OCI-LY7 (cell line): ENCODE measurements at regions not wholly inside any gene's neighbourhood (a gene's known extent, or its start where the extent isn't known, plus 50 kb on each side); places are given as distances from the start of the nearest gene placed in this dataset.

Experiments
- BruUV-seq: library from RNA; stranded (reverse); fragments of 400-500 nt; replicated peaks from 2 replicates; lab custom pipeline; 2021; lab: Mats Ljungman, UMichigan
- CTCF ChIA-PET: fragments of 300-600 bp; sonication (Branson Sonifier 250); formaldehyde crosslinking; loops from one replicate; lab custom pipeline; 2022; ENCODE audit warnings: antibody characterized with exemption; ENCODE audit not compliant: unreplicated experiment; lab: Charles Lee
- POLR2A ChIA-PET: fragments of 300-600 bp; sonication (Branson Sonifier 250); formaldehyde crosslinking; loops from one replicate; lab custom pipeline; 2022; ENCODE audit warnings: antibody characterized with exemption; lab: Charles Lee
- DNase-seq: peaks from one replicate; pipeline ENCODE4 v3.0.0-alpha.2; 2015; ENCODE audit warnings: low spot score
- H2AFZ ChIP-seq: fragments of 200-600 bp; sonication (generic), shearing (Covaris generic); 2 replicates; pipeline ENCODE4 v1.6.1; 2014; ENCODE audit warnings: mild to moderate bottlenecking, antibody characterized with exemption, low read length, moderate library complexity
- H3K27ac ChIP-seq: fragments of 200-600 bp; sonication (generic); 2 replicates; pipeline ENCODE4 v1.5.1; 2014; ENCODE audit warnings: mixed run types, low read depth, mild to moderate bottlenecking, moderate library complexity, low read length, inconsistent platforms; ENCODE audit not compliant: poor library complexity, severe bottlenecking
- H3K36me3 ChIP-seq: fragments of 200-600 bp; sonication (generic); 2 replicates; pipeline ENCODE4 v1.6.1; 2014; ENCODE audit warnings: mild to moderate bottlenecking, antibody characterized with exemption, low read length, moderate library complexity, mixed read lengths; ENCODE audit not compliant: insufficient read depth
- H3K4me1 ChIP-seq: fragments of 200-600 bp; sonication (generic); 2 replicates; pipeline ENCODE4 v1.5.1; 2014; ENCODE audit warnings: mild to moderate bottlenecking, low read length; ENCODE audit not compliant: insufficient read depth, poor library complexity, severe bottlenecking
- H3K4me2 ChIP-seq: fragments of 200-600 bp; sonication (generic); 2 replicates; pipeline ENCODE4 v1.6.1; 2014; ENCODE audit warnings: mild to moderate bottlenecking, low read length
- H3K4me3 ChIP-seq: fragments of 200-600 bp; sonication (generic); 2 replicates; pipeline ENCODE4 v1.5.1; 2014; ENCODE audit warnings: mild to moderate bottlenecking, low read depth, low read length; ENCODE audit not compliant: poor library complexity, severe bottlenecking
- H3K79me2 ChIP-seq: fragments of 200-600 bp; sonication (generic); 2 replicates; pipeline ENCODE4 v1.6.1; 2016; ENCODE audit warnings: low read depth, mild to moderate bottlenecking, low read length, moderate library complexity, mixed read lengths; ENCODE audit not compliant: insufficient read depth
- H3K9me2 ChIP-seq: fragments of 200-600 bp; sonication (generic); 2 replicates; pipeline ENCODE4 v1.6.1; 2016; ENCODE audit warnings: mild to moderate bottlenecking, low read length, mixed read lengths; ENCODE audit not compliant: insufficient read depth
- H3K9me3 ChIP-seq: fragments of 200-600 bp; sonication (generic); 2 replicates; pipeline ENCODE4 v1.6.1; 2014; ENCODE audit warnings: mild to moderate bottlenecking, mixed run types, low read length, mixed read lengths
- H4K20me1 ChIP-seq: fragments of 200-600 bp; sonication (generic); 2 replicates; pipeline ENCODE4 v1.6.1; 2014; ENCODE audit warnings: mild to moderate bottlenecking, antibody characterized with exemption, low read length, moderate library complexity, mixed read lengths; ENCODE audit not compliant: insufficient read depth
- CTCF ChIP-seq: fragments of 200-600 bp; sonication (generic); conservative IDR thresholded peaks from 2 replicates; pipeline ENCODE4 v1.5.1; 2014; ENCODE audit warnings: mild to moderate bottlenecking, antibody characterized with exemption, low read length, moderate library complexity, mixed read lengths
- EZH2phosphoT487 ChIP-seq: fragments of 200-600 bp; sonication (generic); IDR thresholded peaks from 2 replicates; pipeline ENCODE4 v1.6.1; 2018; ENCODE audit warnings: low read depth, borderline replicate concordance, mild to moderate bottlenecking, mixed run types, antibody characterized with exemption, low read length, moderate library complexity, mixed read lengths
- intact Hi-C: fragments of 100-400 bp; cut with micrococcal nuclease; formaldehyde crosslinking; loops from one replicate; pipeline ENCODE4 v1.10.0; 2022; ENCODE audit not compliant: unreplicated experiment

- Histone ChIP-seq H3K27ac (no peak overlapping the region), H3K79me2 (no peaks in the 10 kb centered on the region), H3K4me2 (no peak overlapping the region), H3K9me2 (no peaks in the 10 kb centered on the region), H3K4me1 (no peaks in the 10 kb centered on the region), H2AFZ (no peak overlapping the region), H3K4me3 (no peak overlapping the region), H3K9me3 (no peaks in the 10 kb centered on the region), H4K20me1 (no peaks in the 10 kb centered on the region), H3K36me3 (no peaks in the 10 kb centered on the region)
- ChIA-PET CTCF (no interaction called here), POLR2A (no interaction called here)
- BruUV-seq = no TSS peak
- intact Hi-C loops = no loop called here
- DNase-seq = no peak
- no peak for TF ChIP-seq EZH2phosphoT487
Observed at GRCh38 chr1:14027099-14027498, 327.1 kb downstream of the PRDM2 start.

- no peaks in the 10 kb centered on the region for H3K36me3 ChIP-seq
- H3K4me3 ChIP-seq = no peak overlapping the region
- no peaks in the 10 kb centered on the region for H4K20me1 ChIP-seq
- no peak overlapping the region for H3K4me2 ChIP-seq
- H3K4me1 ChIP-seq = no peaks in the 10 kb centered on the region
- BruUV-seq = no TSS peak
- DNase-seq = no peak
- no peak overlapping the region for H3K27ac ChIP-seq
- POLR2A ChIA-PET = no interaction called here
- no peaks in the 10 kb centered on the region for H3K9me3 ChIP-seq
- intact Hi-C loops = no loop called here
- no peaks in the 10 kb centered on the region for H3K79me2 ChIP-seq
- CTCF ChIA-PET = no interaction called here
- no peak for TF ChIP-seq CTCF
- TF ChIP-seq EZH2phosphoT487 = no peak
- no peaks in the 10 kb centered on the region for H3K9me2 ChIP-seq
- no peak overlapping the region for H2AFZ ChIP-seq
Observed at GRCh38 chr1:14031461-14031860, 331.5 kb downstream of the PRDM2 start.

GRCh38 chr1:14034506-14034905 lies 334.5 kb downstream of the PRDM2 start:
- Histone ChIP-seq H3K27ac (no peak overlapping the region), H3K4me3 (no peak overlapping the region), H2AFZ (no peak overlapping the region), H3K79me2 (no peaks in the 10 kb centered on the region), H3K9me3 (no peaks in the 10 kb centered on the region), H3K4me2 (no peak overlapping the region), H4K20me1 (no peaks in the 10 kb centered on the region), H3K9me2 (no peaks in the 10 kb centered on the region), H3K36me3 (no peaks in the 10 kb centered on the region), H3K4me1 (no peaks in the 10 kb centered on the region)
- CTCF ChIA-PET = no interaction called here
- intact Hi-C loops = no loop called here
- no TSS peak for BruUV-seq
- TF ChIP-seq EZH2phosphoT487 (no peak), CTCF (no peak)
- DNase-seq = no peak
- POLR2A ChIA-PET = no interaction called here
